ENCODE measurements at regions not wholly inside any gene's neighbourhood (a gene's known extent, or its start where the extent isn't known, plus 50 kb on each side); places are given as distances from the start of the nearest gene placed in this dataset.

- TF ChIP-seq CTCF (IDR thresholded peaks at IDR 0.05) = no peak
- no peak for TF ChIP-seq RFX5 (IDR thresholded peaks at IDR 0.05; ENCODE audit: low read length)
Measured at GRCh38 chr1:213796525-213796924, 191.2 kb upstream of the PROX1 start.

Data from SK-N-SH (cell line).